Hepatocyte (in vitro differentiated cells): ENCODE measurements at regions not wholly inside any gene's neighbourhood (a gene's known extent, or its start where the extent isn't known, plus 50 kb on each side); places are given as distances from the start of the nearest gene placed in this dataset.

Experiments used
- CTCF ChIP-seq: fragments of 200-600 bp; sonication (generic); IDR thresholded peaks from 2 replicates; pipeline ENCODE4 v1.5.1; 2016; ENCODE audit warnings: antibody characterized with exemption, mild to moderate bottlenecking; ENCODE audit not compliant: poor library complexity
- EZH2 ChIP-seq: fragments of 200-600 bp; sonication (generic); IDR thresholded peaks from 2 replicates; pipeline ENCODE4 v1.6.1; 2016; ENCODE audit warnings: antibody characterized with exemption, mild to moderate bottlenecking, borderline replicate concordance
- EZH2phosphoT487 ChIP-seq: fragments of 200-600 bp; sonication (generic); IDR thresholded peaks from one replicate; pipeline ENCODE4 v1.6.1; 2018; ENCODE audit warnings: antibody characterized with exemption, mild to moderate bottlenecking, low read depth, moderate library complexity; ENCODE audit not compliant: unreplicated experiment, severe bottlenecking

- TF ChIP-seq CTCF (no peak), EZH2 (no peak), EZH2phosphoT487 (no peak)
Measured at GRCh38 chr2:175373729-175374128, 192.2 kb upstream of the ATP5MC3 start.
